Caco-2 (cell line): ENCODE measurements at regions not wholly inside any gene's neighbourhood (a gene's known extent, or its start where the extent isn't known, plus 50 kb on each side); places are given as distances from the start of the nearest gene placed in this dataset.

Experiments used
- BruUV-seq: library from RNA; stranded (reverse); fragments of 400-500 nt; replicated peaks from 2 replicates; lab custom pipeline; 2021; lab: Mats Ljungman, UMichigan
- CTCF ChIA-PET: fragments of 300-600 bp; sonication (Branson Sonifier 250); formaldehyde crosslinking; loops from one replicate; lab custom pipeline; 2022; ENCODE audit warnings: antibody characterized with exemption; lab: Charles Lee
- POLR2A ChIA-PET: fragments of 300-600 bp; sonication (Branson Sonifier 250); formaldehyde crosslinking; loops from one replicate; lab custom pipeline; 2022; ENCODE audit warnings: antibody characterized with exemption; lab: Charles Lee
- DNase-seq, 2 experiments: peaks; one replicate each; pipeline versions ENCODE4 v3.0.0 to v3.0.0-alpha.2; 2020 to 2022
- H3K27me3 ChIP-seq: replicated peaks from 2 replicates; pipeline ENCODE4 v1.6.0; 2011; ENCODE audit warnings: low read length; ENCODE audit not compliant: control insufficient read depth, insufficient read depth
- H3K36me3 ChIP-seq: 2 replicates; pipeline ENCODE4 v1.5.1; 2011; ENCODE audit warnings: low read length; ENCODE audit not compliant: control insufficient read depth, insufficient read depth
- H3K4me1 ChIP-seq: fragments of 250-450 bp; sonication (Bioruptor Pico); 2 replicates; pipeline ENCODE4 v1.5.1; 2020; ENCODE audit warnings: mild to moderate bottlenecking
- H3K4me3 ChIP-seq: 2 replicates; pipeline ENCODE4 v1.5.1; 2011; ENCODE audit warnings: low read depth, mild to moderate bottlenecking, control low read depth, low read length
- H3K9me3 ChIP-seq: fragments of 250-450 bp; sonication (Bioruptor Pico); 2 replicates; pipeline ENCODE4 v1.5.1; 2020; ENCODE audit warnings: mild to moderate bottlenecking, moderate library complexity
- H3K27ac Mint-ChIP-seq: one replicate; pipeline ENCODE4 v1.8.0; 2022; ENCODE audit warnings: mixed read lengths; ENCODE audit not compliant: unreplicated experiment
- H3K27me3 Mint-ChIP-seq: one replicate; pipeline ENCODE4 v1.8.0; 2022; ENCODE audit warnings: mixed read lengths; ENCODE audit not compliant: insufficient read depth, unreplicated experiment
- H3K36me3 Mint-ChIP-seq: one replicate; pipeline ENCODE4 v1.8.0; 2022; ENCODE audit warnings: mild to moderate bottlenecking, mixed read lengths; ENCODE audit not compliant: insufficient read depth, unreplicated experiment
- H3K4me1 Mint-ChIP-seq: one replicate; pipeline ENCODE4 v1.8.0; 2022; ENCODE audit warnings: low read depth, mixed read lengths; ENCODE audit not compliant: unreplicated experiment
- H3K4me3 Mint-ChIP-seq: one replicate; pipeline ENCODE4 v1.8.0; 2022; ENCODE audit warnings: mild to moderate bottlenecking, moderate library complexity, mixed read lengths; ENCODE audit not compliant: unreplicated experiment
- H3K9me3 Mint-ChIP-seq: one replicate; pipeline ENCODE4 v1.8.0; 2022; ENCODE audit warnings: mixed read lengths; ENCODE audit not compliant: unreplicated experiment
- intact Hi-C: fragments of 100-400 bp; cut with micrococcal nuclease; formaldehyde crosslinking; loops from one replicate; pipeline ENCODE4 v1.10.0; 2022; ENCODE audit not compliant: unreplicated experiment
- TF ChIP-seq, protein P1 (sequence below), 2 experiments: fragments of 200-600 bp in 1 of 2; IDR thresholded peaks; 1 replicate in 1 of 2; 2 replicates in 1 of 2; pipeline versions ENCODE4 v1.5.1 to v1.8.0; 2011 to 2022; ENCODE audit warnings: antibody characterized with exemption in 1 of 2, control low read depth in 1 of 2, inconsistent platforms in 1 of 2, low read depth in 1 of 2, low read length in 1 of 2, mild to moderate bottlenecking in 1 of 2, moderate library complexity in 1 of 2; ENCODE audit not compliant: insufficient read depth in 1 of 2, severe bottlenecking in 1 of 2, unreplicated experiment in 1 of 2

GRCh38 chr7:26612742-26613141, 251.6 kb downstream of the SKAP2 start:
- Mint-ChIP-seq H3K27ac (no peak overlapping the region), H3K4me3 (no peak overlapping the region), H3K9me3 (no peaks in the 10 kb centered on the region), H3K27me3 (peaks cover 27% of the 10 kb centered on the region), H3K36me3 (no peaks in the 10 kb centered on the region), H3K4me1 (no peaks in the 10 kb centered on the region)
- no peaks in the 10 kb centered on the region for H3K9me3 ChIP-seq
- no peaks in the 10 kb centered on the region for H3K27me3 ChIP-seq
- no peak for DNase-seq
- TF ChIP-seq, protein P1, sequence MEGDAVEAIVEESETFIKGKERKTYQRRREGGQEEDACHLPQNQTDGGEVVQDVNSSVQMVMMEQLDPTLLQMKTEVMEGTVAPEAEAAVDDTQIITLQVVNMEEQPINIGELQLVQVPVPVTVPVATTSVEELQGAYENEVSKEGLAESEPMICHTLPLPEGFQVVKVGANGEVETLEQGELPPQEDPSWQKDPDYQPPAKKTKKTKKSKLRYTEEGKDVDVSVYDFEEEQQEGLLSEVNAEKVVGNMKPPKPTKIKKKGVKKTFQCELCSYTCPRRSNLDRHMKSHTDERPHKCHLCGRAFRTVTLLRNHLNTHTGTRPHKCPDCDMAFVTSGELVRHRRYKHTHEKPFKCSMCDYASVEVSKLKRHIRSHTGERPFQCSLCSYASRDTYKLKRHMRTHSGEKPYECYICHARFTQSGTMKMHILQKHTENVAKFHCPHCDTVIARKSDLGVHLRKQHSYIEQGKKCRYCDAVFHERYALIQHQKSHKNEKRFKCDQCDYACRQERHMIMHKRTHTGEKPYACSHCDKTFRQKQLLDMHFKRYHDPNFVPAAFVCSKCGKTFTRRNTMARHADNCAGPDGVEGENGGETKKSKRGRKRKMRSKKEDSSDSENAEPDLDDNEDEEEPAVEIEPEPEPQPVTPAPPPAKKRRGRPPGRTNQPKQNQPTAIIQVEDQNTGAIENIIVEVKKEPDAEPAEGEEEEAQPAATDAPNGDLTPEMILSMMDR (IDR thresholded peaks at IDR 0.05; ENCODE audit: insufficient read depth in 1 of 2, low read depth in 1 of 2, low read length in 1 of 2, severe bottlenecking in 1 of 2, unreplicated experiment in 1 of 2) = no peak
- CTCF ChIA-PET = no interaction called here
- intact Hi-C loops = no loop called here
- BruUV-seq = no TSS peak
- POLR2A ChIA-PET = no interaction called here
- no peaks in the 10 kb centered on the region for H3K36me3 ChIP-seq
- no peak overlapping the region for H3K4me3 ChIP-seq
- no peaks in the 10 kb centered on the region for H3K4me1 ChIP-seq

- DNase-seq = no peak
- ChIA-PET POLR2A (no interaction called here), CTCF (no interaction called here)
- no peaks in the 10 kb centered on the region for H3K4me1 Mint-ChIP-seq
- no peaks in the 10 kb centered on the region for H3K4me1 ChIP-seq
- no peak overlapping the region for H3K27ac Mint-ChIP-seq
- no peaks in the 10 kb centered on the region for H3K36me3 ChIP-seq
- H3K4me3 Mint-ChIP-seq = no peak overlapping the region
- H3K9me3 ChIP-seq = no peaks in the 10 kb centered on the region
- intact Hi-C loops = no loop called here
- no peaks in the 10 kb centered on the region for H3K36me3 Mint-ChIP-seq
- no peaks in the 10 kb centered on the region for H3K9me3 Mint-ChIP-seq
- H3K4me3 ChIP-seq = no peak overlapping the region
- TF ChIP-seq, protein P1 (IDR thresholded peaks at IDR 0.05; ENCODE audit: insufficient read depth in 1 of 2, low read depth in 1 of 2, low read length in 1 of 2, severe bottlenecking in 1 of 2, unreplicated experiment in 1 of 2) = no peak
- BruUV-seq = no TSS peak
- no peaks in the 10 kb centered on the region for H3K27me3 ChIP-seq
- peaks cover 18% of the 10 kb centered on the region for H3K27me3 Mint-ChIP-seq
These were observed 249.9 kb downstream of the SKAP2 start for GRCh38 chr7:26614503-26614902.

- Histone ChIP-seq H3K4me3 (no peak overlapping the region), H3K36me3 (no peaks in the 10 kb centered on the region), H3K27me3 (no peaks in the 10 kb centered on the region), H3K9me3 (no peaks in the 10 kb centered on the region), H3K4me1 (no peaks in the 10 kb centered on the region)
- Mint-ChIP-seq H3K27me3 (peaks cover 12% of the 10 kb centered on the region), H3K9me3 (no peaks in the 10 kb centered on the region), H3K4me3 (no peak overlapping the region), H3K36me3 (no peaks in the 10 kb centered on the region), H3K27ac (no peak overlapping the region), H3K4me1 (no peaks in the 10 kb centered on the region)
- TF ChIP-seq, protein P1 (IDR thresholded peaks at IDR 0.05; ENCODE audit: insufficient read depth in 1 of 2, low read depth in 1 of 2, low read length in 1 of 2, severe bottlenecking in 1 of 2, unreplicated experiment in 1 of 2) = no peak
- ChIA-PET POLR2A (no interaction called here), CTCF (no interaction called here)
- intact Hi-C loops = no loop called here
- DNase-seq = no peak
- BruUV-seq = no TSS peak
These were observed 248.2 kb downstream of the SKAP2 start for GRCh38 chr7:26616235-26616634.
